ENCODE measurements at regions not wholly inside any gene's neighbourhood (a gene's known extent, or its start where the extent isn't known, plus 50 kb on each side); places are given as distances from the start of the nearest gene placed in this dataset.
"Not testable (repeated sequence)": the region's sequence is repeated elsewhere in the genome, so short reads cannot be mapped to it uniquely, and the experiment has no call there.

DNA sequence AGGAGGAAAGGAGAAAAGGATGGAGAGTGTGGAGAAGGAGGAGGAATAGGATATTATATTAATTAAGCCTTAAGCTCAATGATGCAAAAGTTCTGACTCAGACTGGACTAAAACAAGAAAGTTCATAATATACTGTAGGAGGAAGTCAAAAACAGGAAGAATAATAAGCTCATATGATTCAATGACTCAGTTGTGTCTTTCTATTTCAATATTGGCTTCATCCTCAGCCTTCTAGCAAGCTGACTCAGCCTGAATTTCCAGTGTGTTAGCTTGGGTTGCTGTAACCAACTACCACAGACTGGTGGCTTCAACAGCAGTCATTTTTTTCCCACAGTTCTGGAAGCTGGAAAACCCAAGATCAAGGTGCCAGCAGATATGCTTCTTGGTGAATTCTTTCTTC, 254.8 kb upstream of the DPP6 start:
- in situ Hi-C loops (cut with MboI; ENCODE audit: low sequenced_read_pairs); H3K23ac ChIP-seq (ENCODE audit: low read depth, low read length); POLR2A ChIA-PET (ENCODE audit: unreplicated experiment); H2BK120ac ChIP-seq (ENCODE audit: low read depth, low read length); H2BK20ac ChIP-seq (ENCODE audit: low read depth, low read length); H4K20me1 ChIP-seq (ENCODE audit: insufficient read depth, low read length); H3K27me3 ChIP-seq (ENCODE audit: control insufficient read depth, insufficient read depth, low read length); H2AFZ ChIP-seq (replicated peaks; ENCODE audit: low read length, poor library complexity); H3K9ac ChIP-seq (ENCODE audit: low read depth, low read length); H2AK5ac ChIP-seq (ENCODE audit: low read depth, low read length); H4K8ac ChIP-seq (ENCODE audit: low read depth in 2 of 2, low read length in 2 of 2); H3K14ac ChIP-seq (replicated peaks; ENCODE audit: low read depth, low read length); dilution Hi-C loops (cut with HindIII; ENCODE audit: low sequenced_read_pairs, unreplicated experiment); H4K5ac ChIP-seq (ENCODE audit: low read depth, low read length); H3K27ac ChIP-seq (ENCODE audit: insufficient read depth, low read length); H3K4ac ChIP-seq (ENCODE audit: low read depth, low read length); H2BK5ac ChIP-seq (ENCODE audit: low read depth, low read length, poor library complexity, severe bottlenecking); CTCF ChIA-PET; H3K18ac ChIP-seq (ENCODE audit: low read depth, low read length); H3K56ac ChIP-seq (ENCODE audit: extremely low read depth, insufficient read depth, low read length); H3K4me3 ChIP-seq (ENCODE audit: insufficient read depth, low read depth, low read length); H3K36me3 ChIP-seq (ENCODE audit: control insufficient read depth, insufficient read depth, low read length); intact Hi-C loops (cut with micrococcal nuclease); H3K4me1 ChIP-seq (ENCODE audit: control insufficient read depth, insufficient read depth, low read length); H3K4me2 ChIP-seq (ENCODE audit: low read depth, low read length); H3K9me1 ChIP-seq (ENCODE audit: insufficient read depth, low read length); ATAC-seq (ENCODE audit: low read depth); BruUV-seq (replicated peaks); H3K79me1 ChIP-seq (ENCODE audit: low read depth in 1 of 2, low read length in 2 of 2); H3K9me3 ChIP-seq (ENCODE audit: control insufficient read depth, insufficient read depth, low read length); H4K91ac ChIP-seq (ENCODE audit: insufficient read depth, low read depth, low read length); H2AK9ac ChIP-seq (replicated peaks; ENCODE audit: low read depth, low read length, poor library complexity); DNase-seq; H2BK15ac ChIP-seq (ENCODE audit: low read depth, low read length): not testable (repeated sequence)
